ENCODE measurements at regions not wholly inside any gene's neighbourhood (a gene's known extent, or its start where the extent isn't known, plus 50 kb on each side); places are given as distances from the start of the nearest gene placed in this dataset.
A peak's percentile ranks its signal among the peaks of the same experiment; 100 is the strongest.

- H3K9me3 ChIP-seq (ENCODE audit: low read depth) = no peaks in the 10 kb centered on the region
- H3K9me2 ChIP-seq (replicated peaks; ENCODE audit: insufficient read depth) = no peaks in the 10 kb centered on the region
- no peak overlapping the region for H2AFZ ChIP-seq
- no peak overlapping the region for H3K4me2 ChIP-seq
- 53% methylated on average over 1 of the region's 1 CpG for WGBS (ENCODE audit: low lambda C conversion rate, missing lambda C conversion rate)
- no peaks in the 10 kb centered on the region for H3K36me3 ChIP-seq (replicated peaks; ENCODE audit: insufficient read depth, low read depth)
- peak overlapping the region; percentile 34 for H3K27ac ChIP-seq
- H4K20me1 ChIP-seq (ENCODE audit: insufficient read depth, poor library complexity, severe bottlenecking) = no peaks in the 10 kb centered on the region
- no peaks in the 10 kb centered on the region for H3K79me2 ChIP-seq
- no peak for DNase-seq (ENCODE audit: low spot score)
- H3K4me3 ChIP-seq = no peak overlapping the region
- TF ChIP-seq, protein P1, sequence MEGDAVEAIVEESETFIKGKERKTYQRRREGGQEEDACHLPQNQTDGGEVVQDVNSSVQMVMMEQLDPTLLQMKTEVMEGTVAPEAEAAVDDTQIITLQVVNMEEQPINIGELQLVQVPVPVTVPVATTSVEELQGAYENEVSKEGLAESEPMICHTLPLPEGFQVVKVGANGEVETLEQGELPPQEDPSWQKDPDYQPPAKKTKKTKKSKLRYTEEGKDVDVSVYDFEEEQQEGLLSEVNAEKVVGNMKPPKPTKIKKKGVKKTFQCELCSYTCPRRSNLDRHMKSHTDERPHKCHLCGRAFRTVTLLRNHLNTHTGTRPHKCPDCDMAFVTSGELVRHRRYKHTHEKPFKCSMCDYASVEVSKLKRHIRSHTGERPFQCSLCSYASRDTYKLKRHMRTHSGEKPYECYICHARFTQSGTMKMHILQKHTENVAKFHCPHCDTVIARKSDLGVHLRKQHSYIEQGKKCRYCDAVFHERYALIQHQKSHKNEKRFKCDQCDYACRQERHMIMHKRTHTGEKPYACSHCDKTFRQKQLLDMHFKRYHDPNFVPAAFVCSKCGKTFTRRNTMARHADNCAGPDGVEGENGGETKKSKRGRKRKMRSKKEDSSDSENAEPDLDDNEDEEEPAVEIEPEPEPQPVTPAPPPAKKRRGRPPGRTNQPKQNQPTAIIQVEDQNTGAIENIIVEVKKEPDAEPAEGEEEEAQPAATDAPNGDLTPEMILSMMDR (IDR thresholded peaks at IDR 0.05; ENCODE audit: poor library complexity) = no peak
- TF ChIP-seq EZH2phosphoT487 (IDR thresholded peaks at IDR 0.05; ENCODE audit: low read depth, severe bottlenecking, unreplicated experiment) = no peak
- TF ChIP-seq EZH2 (IDR thresholded peaks at IDR 0.05; ENCODE audit: borderline replicate concordance) = no peak
- no peaks in the 10 kb centered on the region for H3K27me3 ChIP-seq
- peaks cover 13% of the 10 kb centered on the region for H3K4me1 ChIP-seq (ENCODE audit: insufficient read depth)
Observed at GRCh38 chrX:110414679-110415439, 56.2 kb downstream of the RTL9 start.

DNA sequence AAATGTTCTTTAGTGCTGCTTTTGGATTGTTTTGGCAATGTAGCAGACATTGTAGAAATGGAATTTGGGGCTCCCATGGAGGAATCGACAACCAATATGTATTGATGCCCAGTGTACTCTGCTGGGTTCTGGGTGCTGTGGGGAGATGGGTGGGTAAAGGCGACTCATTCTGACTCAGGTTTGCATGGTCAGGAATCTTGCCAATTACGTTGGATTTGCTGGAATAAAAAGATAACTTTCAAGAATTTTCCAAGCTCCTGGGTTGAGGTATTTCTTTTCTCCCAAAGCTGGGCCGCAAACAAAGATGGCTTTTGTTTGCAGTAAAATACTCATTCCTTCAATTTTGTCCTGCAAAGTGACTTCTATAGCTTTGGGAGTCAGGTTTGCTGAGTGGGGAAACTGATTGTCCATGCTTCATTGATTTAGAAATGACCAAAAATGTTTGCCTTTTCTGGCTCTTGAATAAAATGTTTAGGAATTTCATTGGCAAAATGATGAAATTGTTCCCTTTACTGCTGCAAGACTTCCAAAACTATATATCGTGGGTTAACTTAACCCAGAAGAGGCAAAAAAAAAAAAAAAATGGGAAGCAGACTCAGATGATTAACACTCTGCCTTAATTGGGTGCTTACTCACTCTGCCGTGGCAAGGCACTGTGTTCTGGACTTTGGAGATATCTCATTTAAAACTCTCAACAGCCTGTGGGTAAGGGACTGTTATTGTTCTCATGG, 57.0 kb downstream of the RTL9 start:
- Histone ChIP-seq H2AFZ (no peak overlapping the region), H3K36me3 (replicated peaks; ENCODE audit: insufficient read depth, low read depth) (no peaks in the 10 kb centered on the region), H3K4me3 (no peak overlapping the region), H3K79me2 (no peaks in the 10 kb centered on the region), H3K27me3 (no peaks in the 10 kb centered on the region), H3K9me2 (replicated peaks; ENCODE audit: insufficient read depth) (no peaks in the 10 kb centered on the region), H3K4me1 (ENCODE audit: insufficient read depth) (peaks cover 13% of the 10 kb centered on the region), H4K20me1 (ENCODE audit: insufficient read depth, poor library complexity, severe bottlenecking) (no peaks in the 10 kb centered on the region), H3K27ac (peak overlapping the region; percentile 34), H3K9me3 (ENCODE audit: low read depth) (no peaks in the 10 kb centered on the region), H3K4me2 (no peak overlapping the region)
- no peak for DNase-seq (ENCODE audit: low spot score)
- WGBS (ENCODE audit: low lambda C conversion rate, missing lambda C conversion rate) = 73% methylated on average over 6 of the region's 6 CpGs
- TF ChIP-seq EZH2phosphoT487 (IDR thresholded peaks at IDR 0.05; ENCODE audit: low read depth, severe bottlenecking, unreplicated experiment) = no peak
- no peak for TF ChIP-seq EZH2 (IDR thresholded peaks at IDR 0.05; ENCODE audit: borderline replicate concordance)
- TF ChIP-seq, protein P1 (IDR thresholded peaks at IDR 0.05; ENCODE audit: poor library complexity) = no peak

GRCh38 chrX:110417128-110417527, 58.5 kb downstream of the RTL9 start:
- no peaks in the 10 kb centered on the region for H3K9me2 ChIP-seq (replicated peaks; ENCODE audit: insufficient read depth)
- no peaks in the 10 kb centered on the region for H3K36me3 ChIP-seq (replicated peaks; ENCODE audit: insufficient read depth, low read depth)
- no peaks in the 10 kb centered on the region for H3K27me3 ChIP-seq
- no peak for DNase-seq (ENCODE audit: low spot score)
- no peak overlapping the region for H3K4me3 ChIP-seq
- WGBS (ENCODE audit: low lambda C conversion rate, missing lambda C conversion rate) = 79% methylated on average over 4 of the region's 4 CpGs
- TF ChIP-seq, protein P1 (IDR thresholded peaks at IDR 0.05; ENCODE audit: poor library complexity) = no peak
- no peak for TF ChIP-seq EZH2phosphoT487 (IDR thresholded peaks at IDR 0.05; ENCODE audit: low read depth, severe bottlenecking, unreplicated experiment)
- TF ChIP-seq EZH2 (IDR thresholded peaks at IDR 0.05; ENCODE audit: borderline replicate concordance) = no peak
- H4K20me1 ChIP-seq (ENCODE audit: insufficient read depth, poor library complexity, severe bottlenecking) = no peaks in the 10 kb centered on the region
- H3K27ac ChIP-seq = peak overlapping the region; percentile 34
- H2AFZ ChIP-seq = no peak overlapping the region
- no peak overlapping the region for H3K4me2 ChIP-seq
- peaks cover 13% of the 10 kb centered on the region for H3K4me1 ChIP-seq (ENCODE audit: insufficient read depth)
- H3K9me3 ChIP-seq (ENCODE audit: low read depth) = no peaks in the 10 kb centered on the region
- no peaks in the 10 kb centered on the region for H3K79me2 ChIP-seq
